Activated CD4-positive, CD25-positive, alpha-beta regulatory T cell treated with anti-CD3 and anti-CD28 coated beads, Interleukin-2, amount 50 U/mL, for 72 hours (primary cell): ENCODE measurements at regions not wholly inside any gene's neighbourhood (a gene's known extent, or its start where the extent isn't known, plus 50 kb on each side); places are given as distances from the start of the nearest gene placed in this dataset.

Experiments
- DNase-seq: peaks from one replicate; pipeline ENCODE4 v3.0.0; 2021

- no peak for DNase-seq
These were observed 56.5 kb upstream of the ERBB4 start for GRCh38 chr2:212595036-212595654.

- no peak for DNase-seq
These were observed 54.1 kb upstream of the ERBB4 start for GRCh38 chr2:212592695-212593094.
